Upper lobe of left lung (tissue), 6 donors: ENCODE measurements at regions not wholly inside any gene's neighbourhood (a gene's known extent, or its start where the extent isn't known, plus 50 kb on each side); places are given as distances from the start of the nearest gene placed in this dataset.
A peak's percentile ranks its signal among the peaks of the same experiment; 100 is the strongest.

Experiments used
- ATAC-seq, 2 donors: fragments of 200-7000 bp; cut with Tn5 transposase; one replicate each; pipeline ENCODE4 v1.9.1; 2022; ENCODE audit warnings: mild to moderate bottlenecking in 2 of 2, moderate library complexity in 2 of 2; ENCODE audit not compliant: low FRiP score in 2 of 2
- DNase-seq, 2 donors: peaks; one replicate each; pipeline ENCODE4 v3.0.0-alpha.2; 2019 to 2020
- H3K27ac ChIP-seq, 4 donors: fragments of 200-600 bp; sonication (generic); one replicate each; pipeline ENCODE4 v1.5.1; 2016 to 2019
- H3K27me3 ChIP-seq, 4 donors: fragments of 200-600 bp; sonication (generic); one replicate each; pipeline ENCODE4 v1.5.1; 2017 to 2019
- H3K36me3 ChIP-seq, 4 donors: fragments of 200-600 bp; sonication (generic); one replicate each; pipeline ENCODE4 v1.5.1; 2016 to 2019
- H3K4me1 ChIP-seq, 4 donors: fragments of 200-600 bp; sonication (generic); one replicate each; pipeline ENCODE4 v1.5.1; 2018 to 2019
- H3K4me3 ChIP-seq, 4 donors: fragments of 200-600 bp; sonication (generic); one replicate each; pipeline ENCODE4 v1.5.1; 2017 to 2019; ENCODE audit warnings: mild to moderate bottlenecking in 2 of 4, moderate library complexity in 1 of 4
- H3K9me3 ChIP-seq, 4 donors: fragments of 200-600 bp; sonication (generic); one replicate each; pipeline ENCODE4 v1.5.1; 2018 to 2019
- CTCF ChIP-seq, 6 experiments: fragments of 450-650 bp in 4 of 6; fragments of 200-600 bp in 2 of 6; sonication (generic) in 2 of 6; IDR thresholded peaks; one replicate each; pipeline ENCODE4 v1.5.1; 2016 to 2019; ENCODE audit warnings: antibody characterized with exemption in 6 of 6
- EP300 ChIP-seq, 4 donors: sonication (generic); formaldehyde crosslinking; IDR thresholded peaks; one replicate each; pipeline ENCODE4 v1.5.1; 2017; ENCODE audit warnings: antibody characterized with exemption in 4 of 4, control low read depth in 2 of 4
- POLR2A ChIP-seq, 4 donors: fragments of 450-650 bp; IDR thresholded peaks; one replicate each; pipeline ENCODE4 v1.5.1; 2016 to 2017; ENCODE audit warnings: antibody characterized with exemption in 4 of 4, mild to moderate bottlenecking in 2 of 4
- POLR2AphosphoS5 ChIP-seq, 2 donors: sonication (generic); formaldehyde crosslinking; IDR thresholded peaks; one replicate each; pipeline ENCODE4 v1.5.1; 2017; ENCODE audit warnings: antibody characterized with exemption in 2 of 2
- WGBS, 2 donors: methylation state at CpG; one replicate each; pipeline ENCODE4 v1.1.5; 2017 to 2018; 5-methylcytosine and 5-hydroxymethylcytosine counted together
- donor health status: DM: no; HTN: no; CAD: no; lungs with moderate emphysema.
- donor health status: DM: no; HTN: yes; CAD: no; lungs with severe emphysema.

DNA sequence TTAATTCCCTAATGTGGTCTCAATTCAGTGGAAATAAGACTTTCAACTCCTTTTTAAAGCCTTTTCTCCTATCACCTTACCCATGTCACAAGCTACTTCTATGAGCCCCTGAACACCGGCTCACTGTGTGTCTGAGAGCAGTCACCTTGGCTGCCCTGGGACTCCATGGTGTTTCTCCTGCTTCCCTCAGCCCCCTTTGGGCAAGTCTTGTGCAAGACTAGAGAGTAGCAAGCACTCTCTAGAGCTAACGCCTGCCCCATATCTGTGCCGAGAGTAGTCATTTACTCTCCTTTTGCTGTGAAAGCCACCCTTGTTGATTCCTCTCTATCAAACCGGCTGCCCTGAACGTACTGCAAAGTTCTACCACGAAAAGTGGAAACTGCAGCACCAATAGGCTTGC, 77.9 kb upstream of the DAB2 start:
- Histone ChIP-seq H3K36me3 (no peaks in the 10 kb centered on the region), H3K27ac (peak overlapping the region in 2 of 4 donors; percentile 10 to 69), H3K27me3 (no peaks in the 10 kb centered on the region), H3K9me3 (no peaks in the 10 kb centered on the region), H3K4me1 (peaks cover 9 to 22% (median 15%) of the 10 kb centered on the region in 4 donors), H3K4me3 (no peak overlapping the region)
- no peak for TF ChIP-seq CTCF (IDR thresholded peaks at IDR 0.05)
- TF ChIP-seq POLR2AphosphoS5 (IDR thresholded peaks at IDR 0.05), result no peak
- no peak for TF ChIP-seq EP300 (IDR thresholded peaks at IDR 0.05)
- no peak for TF ChIP-seq POLR2A (IDR thresholded peaks at IDR 0.05)
- 79 to 84% methylated on average over 6 of the region's 6 CpGs for WGBS, 2 donors
- DNase-seq (no peak), ATAC-seq (no peak)

- 88 to 89% methylated on average over 5 of the region's 5 CpGs for WGBS, 2 donors
- no peak for DNase-seq
- Histone ChIP-seq H3K36me3 (no peaks in the 10 kb centered on the region), H3K4me1 (peaks cover 9 to 22% (median 15%) of the 10 kb centered on the region in 4 donors), H3K27ac (no peak overlapping the region), H3K4me3 (no peak overlapping the region), H3K9me3 (no peaks in the 10 kb centered on the region), H3K27me3 (no peaks in the 10 kb centered on the region)
- TF ChIP-seq CTCF (IDR thresholded peaks at IDR 0.05) (no peak), EP300 (IDR thresholded peaks at IDR 0.05) (no peak), POLR2AphosphoS5 (IDR thresholded peaks at IDR 0.05) (no peak), POLR2A (IDR thresholded peaks at IDR 0.05) (no peak)
- peak in 1 of 2 donors; percentile 66 for ATAC-seq
These were observed 76.6 kb upstream of the DAB2 start for GRCh38 chr5:39501397-39501796.

GRCh38 chr5:39500551-39501175, 75.9 kb upstream of the DAB2 start:
- no peak for DNase-seq

DNA sequence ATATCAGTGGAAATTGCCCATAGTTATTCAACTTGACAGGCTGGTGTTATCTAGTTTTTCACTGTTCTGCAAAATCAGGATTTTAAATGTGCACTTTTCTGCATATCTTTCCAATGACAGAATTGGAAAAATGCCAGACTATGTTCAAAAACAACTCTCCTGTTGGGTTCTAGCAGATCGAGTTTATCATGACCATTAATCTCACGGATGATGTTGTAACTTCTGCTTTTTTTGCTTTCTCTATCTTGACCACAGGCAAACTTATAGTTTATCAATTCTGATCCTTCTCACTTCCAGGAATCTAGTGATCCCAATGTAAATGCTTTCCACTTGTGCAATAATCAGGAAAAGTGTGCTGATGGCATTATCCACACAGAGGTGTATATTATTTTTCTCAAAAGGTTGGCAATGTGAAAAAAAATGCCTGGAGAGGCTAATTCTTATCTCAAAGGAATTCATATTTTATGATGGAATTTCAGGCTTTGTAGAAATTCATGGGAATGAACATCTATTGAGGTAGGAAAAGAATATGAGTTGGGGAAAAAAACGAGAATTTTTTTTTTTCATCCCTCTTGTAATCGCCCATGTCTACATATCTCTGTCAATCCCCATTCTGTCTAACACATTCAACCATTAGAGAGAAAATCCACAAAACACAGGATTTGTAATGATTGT, 73.6 kb upstream of the DAB2 start:
- H3K27me3 ChIP-seq, result no peaks in the 10 kb centered on the region
- H3K36me3 ChIP-seq, result no peaks in the 10 kb centered on the region
- no peak overlapping the region for H3K27ac ChIP-seq
- no peak overlapping the region for H3K4me3 ChIP-seq
- H3K9me3 ChIP-seq, result no peaks in the 10 kb centered on the region
- TF ChIP-seq CTCF (IDR thresholded peaks at IDR 0.05), result no peak
- TF ChIP-seq POLR2A (IDR thresholded peaks at IDR 0.05), result no peak
- no peak for TF ChIP-seq EP300 (IDR thresholded peaks at IDR 0.05)
- no peak for TF ChIP-seq POLR2AphosphoS5 (IDR thresholded peaks at IDR 0.05)
- DNase-seq, result no peak
- H3K4me1 ChIP-seq, result peaks cover 9 to 28% (median 15%) of the 10 kb centered on the region in 4 donors
- 49 to 57% methylated on average over 4 of the region's 4 CpGs for WGBS, 2 donors
- ATAC-seq, result no peak

More at GRCh38 chr5:39500551-39501175, 75.9 kb upstream of the DAB2 start:
- no peak for ATAC-seq
- Histone ChIP-seq H3K4me3 (no peak overlapping the region), H3K4me1 (peaks cover 9 to 22% (median 15%) of the 10 kb centered on the region in 4 donors), H3K27me3 (no peaks in the 10 kb centered on the region), H3K36me3 (no peaks in the 10 kb centered on the region), H3K27ac (no peak overlapping the region), H3K9me3 (no peaks in the 10 kb centered on the region)
- TF ChIP-seq POLR2A (IDR thresholded peaks at IDR 0.05) (no peak), POLR2AphosphoS5 (IDR thresholded peaks at IDR 0.05) (no peak), CTCF (IDR thresholded peaks at IDR 0.05) (no peak), EP300 (IDR thresholded peaks at IDR 0.05) (no peak)
- 73 to 79% methylated on average over 2 of the region's 2 CpGs for WGBS, 2 donors
